ENCODE measurements at regions not wholly inside any gene's neighbourhood (a gene's known extent, or its start where the extent isn't known, plus 50 kb on each side); places are given as distances from the start of the nearest gene placed in this dataset.

- peak; percentile 88 for DNase-seq
These were observed 72.5 kb upstream of the KCNMA1 start for GRCh38 chr10:77710081-77710551.

- DNase-seq = no peak
These were observed 70.0 kb upstream of the KCNMA1 start for GRCh38 chr10:77707570-77707969.

GRCh38 chr10:77702166-77702565, 64.6 kb upstream of the KCNMA1 start:
- no peak for DNase-seq

GRCh38 chr10:77700086-77700485, 62.5 kb upstream of the KCNMA1 start:
- DNase-seq = no peak

- DNase-seq = no peak
These were observed 61.6 kb upstream of the KCNMA1 start for GRCh38 chr10:77699080-77699645.

GRCh38 chr10:77698267-77698931, 60.8 kb upstream of the KCNMA1 start:
- no peak for DNase-seq

- DNase-seq = no peak
These were observed 59.0 kb upstream of the KCNMA1 start for GRCh38 chr10:77696584-77696983.

GRCh38 chr10:77695186-77695585, 57.6 kb upstream of the KCNMA1 start:
- no peak for DNase-seq

- no peak for DNase-seq
These were observed 55.2 kb upstream of the KCNMA1 start for GRCh38 chr10:77692782-77693181.

GRCh38 chr10:77689339-77689738, 51.7 kb upstream of the KCNMA1 start:
- DNase-seq = no peak

- DNase-seq = peak; percentile 32
These were observed 50.0 kb upstream of the KCNMA1 start for GRCh38 chr10:77687621-77688020.
